Uterus (tissue), 2 donors: ENCODE measurements at regions not wholly inside any gene's neighbourhood (a gene's known extent, or its start where the extent isn't known, plus 50 kb on each side); places are given as distances from the start of the nearest gene placed in this dataset.

Experiments
- CTCF ChIP-seq, 4 experiments: fragments of 200-600 bp in 2 of 4; fragments of 450-650 bp in 2 of 4; sonication (generic) in 2 of 4; IDR thresholded peaks; one replicate each; pipeline ENCODE4 v1.5.1; 2016 to 2019; ENCODE audit warnings: antibody characterized with exemption in 4 of 4, mild to moderate bottlenecking in 2 of 4, moderate library complexity in 1 of 4
- POLR2A ChIP-seq, 2 donors: fragments of 450-650 bp; IDR thresholded peaks; one replicate each; pipeline ENCODE4 v1.6.1; 2016; ENCODE audit warnings: antibody characterized with exemption in 2 of 2, mild to moderate bottlenecking in 1 of 2, moderate library complexity in 1 of 2

- TF ChIP-seq CTCF (IDR thresholded peaks at IDR 0.05) (no peak), POLR2A (IDR thresholded peaks at IDR 0.05) (no peak)
Measured at GRCh38 chr3:181290941-181291340, 301.4 kb upstream of the DNAJC19 start.
